ENCODE measurements at regions not wholly inside any gene's neighbourhood (a gene's known extent, or its start where the extent isn't known, plus 50 kb on each side); places are given as distances from the start of the nearest gene placed in this dataset.
A peak's percentile ranks its signal among the peaks of the same experiment; 100 is the strongest.

- H3K4me3 ChIP-seq (ENCODE audit: low read depth in 1 of 2, low read length in 2 of 2): no peak overlapping the region
Observed at GRCh38 chr21:25360593-25360992, 246.7 kb downstream of the MRPL39 start.

GRCh38 chr21:25359724-25360123 is 247.6 kb downstream of the MRPL39 start:
- Histone ChIP-seq H3K4me1 (ENCODE audit: insufficient read depth, low read length) (no peaks in the 10 kb centered on the region), H3K9me3 (ENCODE audit: insufficient read depth, low read length, severe bottlenecking) (no peaks in the 10 kb centered on the region), H4K20me1 (ENCODE audit: insufficient read depth, low read length) (no peaks in the 10 kb centered on the region), H3K36me3 (ENCODE audit: insufficient read depth, low read length) (no peaks in the 10 kb centered on the region), H3K4me3 (ENCODE audit: low read depth in 1 of 2, low read length in 2 of 2) (no peak overlapping the region), H3K9ac (ENCODE audit: low read depth, low read length) (no peak overlapping the region), H3K27ac (ENCODE audit: low read length) (no peak overlapping the region), H3K79me2 (ENCODE audit: insufficient read depth, low read length) (no peaks in the 10 kb centered on the region), H2AFZ (ENCODE audit: low read depth, low read length) (no peak overlapping the region), H3K27me3 (ENCODE audit: insufficient read depth, low read length, poor library complexity) (no peaks in the 10 kb centered on the region), H3K4me2 (ENCODE audit: insufficient read depth, low read length) (no peak overlapping the region)
- TF ChIP-seq CTCF (IDR thresholded peaks at IDR 0.05; ENCODE audit: borderline replicate concordance, extremely low read depth, low read length, poor library complexity, severe bottlenecking): no peak
- TF ChIP-seq EZH2 (IDR thresholded peaks at IDR 0.05; ENCODE audit: borderline replicate concordance, low read depth, low read length, severe bottlenecking): no peak
- DNase-seq (no peak), ATAC-seq (ENCODE audit: insufficient read depth, low read depth) (no peak)

More at GRCh38 chr21:25360593-25360992, 246.7 kb downstream of the MRPL39 start:
- Histone ChIP-seq H3K4me2 (ENCODE audit: insufficient read depth, low read length) (no peak overlapping the region), H4K20me1 (ENCODE audit: insufficient read depth, low read length) (no peaks in the 10 kb centered on the region), H3K4me1 (ENCODE audit: insufficient read depth, low read length) (no peaks in the 10 kb centered on the region), H3K27ac (ENCODE audit: low read length) (no peak overlapping the region), H3K27me3 (ENCODE audit: insufficient read depth, low read length, poor library complexity) (no peaks in the 10 kb centered on the region), H3K79me2 (ENCODE audit: insufficient read depth, low read length) (no peaks in the 10 kb centered on the region), H3K9ac (ENCODE audit: low read depth, low read length) (no peak overlapping the region), H2AFZ (ENCODE audit: low read depth, low read length) (no peak overlapping the region), H3K9me3 (ENCODE audit: insufficient read depth, low read length, severe bottlenecking) (no peaks in the 10 kb centered on the region), H3K36me3 (ENCODE audit: insufficient read depth, low read length) (no peaks in the 10 kb centered on the region)
- peak; percentile 42 for TF ChIP-seq CTCF (IDR thresholded peaks at IDR 0.05; ENCODE audit: borderline replicate concordance, extremely low read depth, low read length, poor library complexity, severe bottlenecking)
- no peak for TF ChIP-seq EZH2 (IDR thresholded peaks at IDR 0.05; ENCODE audit: borderline replicate concordance, low read depth, low read length, severe bottlenecking)
- DNase-seq (no peak), ATAC-seq (ENCODE audit: insufficient read depth, low read depth) (peak; percentile 61; the same call in 1 of the 3 replicates)

- DNase-seq: peak; percentile 23
- TF ChIP-seq CTCF (IDR thresholded peaks at IDR 0.05; ENCODE audit: borderline replicate concordance, extremely low read depth, low read length, poor library complexity, severe bottlenecking) (peak; percentile 56), EZH2 (IDR thresholded peaks at IDR 0.05; ENCODE audit: borderline replicate concordance, low read depth, low read length, severe bottlenecking) (no peak)
- peak; percentile 57; the same call in 2 of the 3 replicates for ATAC-seq (ENCODE audit: insufficient read depth, low read depth)
- H3K27me3 ChIP-seq (ENCODE audit: insufficient read depth, low read length, poor library complexity): no peaks in the 10 kb centered on the region
- no peaks in the 10 kb centered on the region for H3K79me2 ChIP-seq (ENCODE audit: insufficient read depth, low read length)
- H3K4me2 ChIP-seq (ENCODE audit: insufficient read depth, low read length): no peak overlapping the region
- no peaks in the 10 kb centered on the region for H4K20me1 ChIP-seq (ENCODE audit: insufficient read depth, low read length)
- no peaks in the 10 kb centered on the region for H3K9me3 ChIP-seq (ENCODE audit: insufficient read depth, low read length, severe bottlenecking)
- no peak overlapping the region for H3K27ac ChIP-seq (ENCODE audit: low read length)
- H2AFZ ChIP-seq (ENCODE audit: low read depth, low read length): no peak overlapping the region
- no peak overlapping the region for H3K4me3 ChIP-seq (ENCODE audit: low read depth in 1 of 2, low read length in 2 of 2)
- no peaks in the 10 kb centered on the region for H3K4me1 ChIP-seq (ENCODE audit: insufficient read depth, low read length)
- no peak overlapping the region for H3K9ac ChIP-seq (ENCODE audit: low read depth, low read length)
- no peaks in the 10 kb centered on the region for H3K36me3 ChIP-seq (ENCODE audit: insufficient read depth, low read length)
Observed at GRCh38 chr21:25350056-25350455, 257.2 kb downstream of the MRPL39 start.

Measured in DND-41 (cell line).